ENCODE measurements at regions not wholly inside any gene's neighbourhood (a gene's known extent, or its start where the extent isn't known, plus 50 kb on each side); places are given as distances from the start of the nearest gene placed in this dataset.

DNA sequence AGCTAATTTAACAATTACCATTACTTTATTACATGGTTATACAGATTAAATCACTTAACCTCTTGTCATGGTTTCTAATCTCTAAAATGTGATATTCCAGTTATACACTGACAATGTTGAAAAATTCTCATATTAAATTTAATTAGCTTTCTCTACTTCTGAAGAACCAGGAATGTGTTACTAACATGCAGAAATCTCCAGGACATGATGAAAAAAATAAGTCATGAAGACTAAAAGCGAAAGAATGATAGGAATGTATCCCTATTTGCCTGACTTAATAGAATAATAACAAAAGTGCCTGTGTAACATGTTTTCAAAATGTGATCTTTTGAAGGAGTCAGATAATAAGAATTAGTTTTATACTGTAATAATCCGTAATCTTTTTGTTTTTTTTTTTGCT lies 2823.7 kb upstream of the PCDH20 start:
- DNase-seq, result no peak
- H3K27ac ChIP-seq (ENCODE audit: low read length), result no peak overlapping the region
- no peak overlapping the region for H3K9ac ChIP-seq (ENCODE audit: low read length)

DNA sequence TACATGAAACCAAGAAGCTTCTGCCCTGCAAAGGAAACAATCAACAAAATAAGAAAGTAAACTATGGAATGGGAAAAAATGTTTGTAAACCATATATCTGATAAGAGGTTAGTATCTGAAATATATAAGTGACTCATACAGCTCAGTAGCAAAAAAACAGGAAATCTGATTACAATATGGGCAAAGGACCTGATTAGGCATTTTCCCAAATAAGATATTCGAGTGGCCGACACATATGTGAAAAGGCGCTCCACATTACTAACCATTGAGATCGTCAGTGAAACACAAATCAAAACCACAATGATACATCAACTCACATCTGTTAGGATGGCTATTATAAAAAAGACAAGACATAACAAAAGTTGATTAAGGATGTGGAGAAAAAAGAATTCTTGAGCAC lies 2818.6 kb upstream of the PCDH20 start:
- Histone ChIP-seq H3K4me2 (ENCODE audit: low read depth, low read length) (no peak overlapping the region), H3K27me3 (replicated peaks; ENCODE audit: insufficient read depth, low read length) (no peaks in the 10 kb centered on the region), H3F3A (ENCODE audit: insufficient read depth, low read length) (no peaks in the 10 kb centered on the region), H3K4me1 (ENCODE audit: low read length) (no peaks in the 10 kb centered on the region), H3K9ac (ENCODE audit: low read length) (no peak overlapping the region), H3K27ac (ENCODE audit: low read length) (no peak overlapping the region), H2AFZ (ENCODE audit: low read length) (no peak overlapping the region), H3K9me3 (replicated peaks; ENCODE audit: insufficient read depth, low read length) (no peaks in the 10 kb centered on the region), H4K20me1 (ENCODE audit: insufficient read depth, low read length) (no peaks in the 10 kb centered on the region), H3K9me2 (replicated peaks; ENCODE audit: insufficient read depth, low read length) (no peaks in the 10 kb centered on the region), H3K79me2 (ENCODE audit: low read length) (no peaks in the 10 kb centered on the region), H3K36me3 (replicated peaks; ENCODE audit: insufficient read depth, low read length) (no peaks in the 10 kb centered on the region), H3K4me3 (ENCODE audit: low read length) (no peak overlapping the region)
- TF ChIP-seq EZH2phosphoT487 (IDR thresholded peaks at IDR 0.05; ENCODE audit: low read length) (no peak), EZH2 (optimal IDR thresholded peaks at IDR 0.05; ENCODE audit: low read depth, low read length) (no peak), CTCF (IDR thresholded peaks at IDR 0.05; ENCODE audit: low read length) (no peak)
- DNase-seq, result no peak

More for the DNA sequence above, 2823.7 kb upstream of the PCDH20 start:
- no peaks in the 10 kb centered on the region for H3K27me3 ChIP-seq (replicated peaks; ENCODE audit: insufficient read depth, low read length)
- H3K9me2 ChIP-seq (replicated peaks; ENCODE audit: insufficient read depth, low read length), result no peaks in the 10 kb centered on the region
- H3F3A ChIP-seq (ENCODE audit: insufficient read depth, low read length), result no peaks in the 10 kb centered on the region
- no peak overlapping the region for H3K4me2 ChIP-seq (ENCODE audit: low read depth, low read length)
- no peaks in the 10 kb centered on the region for H4K20me1 ChIP-seq (ENCODE audit: insufficient read depth, low read length)
- no peak overlapping the region for H2AFZ ChIP-seq (ENCODE audit: low read length)
- TF ChIP-seq EZH2phosphoT487 (IDR thresholded peaks at IDR 0.05; ENCODE audit: low read length), result no peak
- no peaks in the 10 kb centered on the region for H3K9me3 ChIP-seq (replicated peaks; ENCODE audit: insufficient read depth, low read length)
- no peaks in the 10 kb centered on the region for H3K36me3 ChIP-seq (replicated peaks; ENCODE audit: insufficient read depth, low read length)
- no peaks in the 10 kb centered on the region for H3K79me2 ChIP-seq (ENCODE audit: low read length)
- no peaks in the 10 kb centered on the region for H3K4me1 ChIP-seq (ENCODE audit: low read length)
- no peak overlapping the region for H3K4me3 ChIP-seq (ENCODE audit: low read length)

GRCh38 chr13:64223016-64223415 lies 2807.4 kb upstream of the PCDH20 start:
- no peak for DNase-seq
- H3K27me3 ChIP-seq (replicated peaks; ENCODE audit: insufficient read depth, low read length), result no peaks in the 10 kb centered on the region
- no peaks in the 10 kb centered on the region for H3F3A ChIP-seq (ENCODE audit: insufficient read depth, low read length)
- H4K20me1 ChIP-seq (ENCODE audit: insufficient read depth, low read length), result no peaks in the 10 kb centered on the region
- no peaks in the 10 kb centered on the region for H3K36me3 ChIP-seq (replicated peaks; ENCODE audit: insufficient read depth, low read length)
- no peak overlapping the region for H3K9ac ChIP-seq (ENCODE audit: low read length)
- H3K27ac ChIP-seq (ENCODE audit: low read length), result no peak overlapping the region
- H3K4me3 ChIP-seq (ENCODE audit: low read length), result no peak overlapping the region
- no peak for TF ChIP-seq CTCF (IDR thresholded peaks at IDR 0.05; ENCODE audit: low read length)
- no peak for TF ChIP-seq EZH2 (optimal IDR thresholded peaks at IDR 0.05; ENCODE audit: low read depth, low read length)
- TF ChIP-seq EZH2phosphoT487 (IDR thresholded peaks at IDR 0.05; ENCODE audit: low read length), result no peak
- H3K9me2 ChIP-seq (replicated peaks; ENCODE audit: insufficient read depth, low read length), result no peaks in the 10 kb centered on the region
- H3K79me2 ChIP-seq (ENCODE audit: low read length), result no peaks in the 10 kb centered on the region
- no peaks in the 10 kb centered on the region for H3K4me1 ChIP-seq (ENCODE audit: low read length)
- H3K4me2 ChIP-seq (ENCODE audit: low read depth, low read length), result no peak overlapping the region
- no peak overlapping the region for H2AFZ ChIP-seq (ENCODE audit: low read length)
- H3K9me3 ChIP-seq (replicated peaks; ENCODE audit: insufficient read depth, low read length), result no peaks in the 10 kb centered on the region

- DNase-seq, result no peak
- no peak for TF ChIP-seq EZH2phosphoT487 (IDR thresholded peaks at IDR 0.05; ENCODE audit: low read length)
- no peak for TF ChIP-seq CTCF (IDR thresholded peaks at IDR 0.05; ENCODE audit: low read length)
- no peak for TF ChIP-seq EZH2 (optimal IDR thresholded peaks at IDR 0.05; ENCODE audit: low read depth, low read length)
- H3K9me2 ChIP-seq (replicated peaks; ENCODE audit: insufficient read depth, low read length), result no peaks in the 10 kb centered on the region
- no peak overlapping the region for H2AFZ ChIP-seq (ENCODE audit: low read length)
- no peaks in the 10 kb centered on the region for H3K4me1 ChIP-seq (ENCODE audit: low read length)
- no peaks in the 10 kb centered on the region for H3K9me3 ChIP-seq (replicated peaks; ENCODE audit: insufficient read depth, low read length)
- H3K27ac ChIP-seq (ENCODE audit: low read length), result no peak overlapping the region
- H4K20me1 ChIP-seq (ENCODE audit: insufficient read depth, low read length), result no peaks in the 10 kb centered on the region
- no peaks in the 10 kb centered on the region for H3K79me2 ChIP-seq (ENCODE audit: low read length)
- no peak overlapping the region for H3K4me3 ChIP-seq (ENCODE audit: low read length)
- no peaks in the 10 kb centered on the region for H3K27me3 ChIP-seq (replicated peaks; ENCODE audit: insufficient read depth, low read length)
- no peak overlapping the region for H3K4me2 ChIP-seq (ENCODE audit: low read depth, low read length)
- no peaks in the 10 kb centered on the region for H3K36me3 ChIP-seq (replicated peaks; ENCODE audit: insufficient read depth, low read length)
- no peaks in the 10 kb centered on the region for H3F3A ChIP-seq (ENCODE audit: insufficient read depth, low read length)
- no peak overlapping the region for H3K9ac ChIP-seq (ENCODE audit: low read length)
Observed at GRCh38 chr13:64206430-64207225, 2791.0 kb upstream of the PCDH20 start.

Measured in MM.1S (cell line).